HG03103 (cell line): ENCODE measurements at regions not wholly inside any gene's neighbourhood (a gene's known extent, or its start where the extent isn't known, plus 50 kb on each side); places are given as distances from the start of the nearest gene placed in this dataset.
A peak's percentile ranks its signal among the peaks of the same experiment; 100 is the strongest.

ENCODE experiments used
- ATAC-seq: cut with Tn5 transposase; IDR thresholded peaks from one replicate; pipeline ENCODE4 v1.9.1; 2021; ENCODE audit warnings: low read depth; ENCODE audit not compliant: unreplicated experiment

- no peak for ATAC-seq
Measured at GRCh38 chr7:30212701-30213111, 71.7 kb upstream of the ZNRF2 start.

GRCh38 chr7:30213637-30214036 is 70.8 kb upstream of the ZNRF2 start:
- no peak for ATAC-seq

GRCh38 chr7:30214651-30215137 is 69.7 kb upstream of the ZNRF2 start:
- no peak for ATAC-seq

DNA sequence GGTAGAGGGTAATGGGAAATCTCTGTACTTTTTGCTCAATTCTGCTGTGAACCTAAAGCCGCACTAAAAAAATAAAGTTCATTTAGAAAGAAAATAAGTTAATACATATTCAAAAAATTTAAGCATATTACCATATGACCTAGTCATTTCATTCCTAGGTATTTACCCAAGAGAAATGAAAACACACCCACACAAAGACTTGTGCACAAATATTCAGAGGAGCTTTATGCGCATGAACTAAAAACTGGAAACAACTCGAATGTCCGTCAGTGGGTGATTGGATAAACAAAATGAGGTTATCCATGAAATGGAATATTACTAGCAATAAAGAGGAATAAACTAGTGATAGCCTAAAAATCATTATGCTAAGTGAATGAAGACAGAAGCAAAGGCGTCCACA is 62.6 kb upstream of the ZNRF2 start:
- no peak for ATAC-seq

DNA sequence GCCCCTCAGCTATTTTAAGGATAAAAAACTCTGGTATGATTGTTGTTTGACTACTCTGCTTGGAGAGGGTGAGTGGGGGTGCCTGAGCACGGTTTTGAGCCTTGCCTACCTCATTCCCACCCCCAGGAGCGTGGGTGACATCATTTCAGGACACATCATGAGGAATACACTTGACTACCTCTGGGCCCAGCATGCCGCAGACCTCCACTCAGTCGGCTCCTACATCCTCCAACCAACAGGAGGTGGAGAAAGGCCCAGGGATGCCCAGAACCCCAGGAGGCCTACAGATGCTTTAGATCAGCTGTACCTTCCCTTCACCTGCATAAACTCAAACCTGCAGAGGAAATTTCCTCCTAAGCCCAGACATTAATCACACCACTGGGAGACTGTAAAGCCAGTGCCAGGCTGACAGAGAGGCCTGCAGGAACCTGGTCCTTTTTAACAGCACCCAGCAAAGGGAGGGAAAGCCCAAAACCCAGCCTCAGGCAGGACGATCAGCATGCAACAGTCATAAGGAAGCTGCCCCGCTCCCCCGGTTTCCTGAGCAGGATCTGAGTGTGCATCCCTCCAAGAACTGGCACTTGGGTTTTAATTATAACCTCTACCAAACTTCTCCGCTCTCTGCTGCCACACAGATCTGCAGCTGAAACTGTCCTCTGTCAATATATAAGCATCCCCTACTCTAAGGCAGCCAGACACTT is 61.7 kb upstream of the ZNRF2 start:
- ATAC-seq: no peak

- ATAC-seq: no peak
Measured at GRCh38 chr7:30223896-30224295, 60.5 kb upstream of the ZNRF2 start.

DNA sequence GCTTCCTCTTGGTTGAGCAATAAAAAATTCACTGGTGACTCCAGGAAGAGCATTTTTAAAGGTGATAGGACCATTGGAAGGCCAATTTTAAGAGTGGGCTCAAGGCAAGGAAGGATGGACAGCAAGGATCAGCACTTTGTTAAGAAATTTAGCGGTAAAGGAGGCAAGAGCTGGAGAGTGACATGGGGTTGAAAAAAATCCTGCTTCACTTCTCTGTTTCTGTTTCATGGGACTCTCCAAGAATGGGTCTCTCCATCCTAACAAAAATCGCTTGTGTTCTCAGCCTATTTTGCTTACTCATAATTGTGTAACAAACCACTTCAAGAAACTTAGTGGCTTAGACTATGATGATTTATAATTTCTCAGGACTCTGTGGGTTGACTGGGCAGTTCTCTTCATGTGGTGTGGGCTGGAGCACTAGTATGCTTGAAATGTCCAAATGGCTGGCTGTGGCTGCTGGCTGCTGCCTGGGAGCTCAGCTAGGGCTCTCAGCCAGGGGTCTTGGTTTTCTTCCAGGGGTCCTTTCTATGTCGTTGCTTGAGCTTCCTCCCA is 59.8 kb upstream of the ZNRF2 start:
- no peak for ATAC-seq

DNA sequence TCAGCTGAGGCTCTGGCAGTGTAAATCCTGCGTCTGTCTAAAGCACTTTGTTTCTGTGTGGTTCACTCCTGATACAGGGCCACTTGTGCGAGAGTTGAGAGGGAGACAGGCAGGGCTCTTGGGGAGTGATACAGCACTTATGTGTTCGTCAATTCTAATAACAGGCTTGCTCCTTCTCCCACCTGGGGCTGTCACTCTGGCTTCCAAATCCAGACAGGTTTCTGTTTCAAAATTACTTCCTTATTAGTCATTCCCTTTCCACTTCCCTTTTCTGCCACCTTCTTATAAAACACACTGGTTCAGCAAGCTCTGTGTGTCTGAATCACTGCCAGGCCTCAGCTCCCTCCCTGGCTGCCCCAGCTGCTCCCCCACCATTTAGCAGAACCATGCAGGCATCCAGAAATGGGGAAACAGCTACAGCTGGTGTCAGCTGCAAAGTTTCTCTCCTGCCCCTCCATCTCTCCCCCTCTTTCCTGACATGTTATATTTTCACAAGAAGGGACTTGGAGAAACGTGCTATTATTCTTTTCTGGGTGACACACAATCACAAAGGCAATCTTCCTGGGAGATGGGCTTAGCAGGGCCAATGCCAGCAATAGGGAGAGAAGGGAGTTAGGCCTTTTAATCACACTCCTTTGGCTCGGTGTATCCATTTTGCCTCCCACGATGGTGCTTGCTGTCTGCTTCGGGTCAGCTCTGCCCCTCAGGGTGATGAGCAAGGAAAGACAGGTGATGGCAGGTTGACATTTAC is 58.4 kb upstream of the ZNRF2 start:
- ATAC-seq: peak; percentile 60

DNA sequence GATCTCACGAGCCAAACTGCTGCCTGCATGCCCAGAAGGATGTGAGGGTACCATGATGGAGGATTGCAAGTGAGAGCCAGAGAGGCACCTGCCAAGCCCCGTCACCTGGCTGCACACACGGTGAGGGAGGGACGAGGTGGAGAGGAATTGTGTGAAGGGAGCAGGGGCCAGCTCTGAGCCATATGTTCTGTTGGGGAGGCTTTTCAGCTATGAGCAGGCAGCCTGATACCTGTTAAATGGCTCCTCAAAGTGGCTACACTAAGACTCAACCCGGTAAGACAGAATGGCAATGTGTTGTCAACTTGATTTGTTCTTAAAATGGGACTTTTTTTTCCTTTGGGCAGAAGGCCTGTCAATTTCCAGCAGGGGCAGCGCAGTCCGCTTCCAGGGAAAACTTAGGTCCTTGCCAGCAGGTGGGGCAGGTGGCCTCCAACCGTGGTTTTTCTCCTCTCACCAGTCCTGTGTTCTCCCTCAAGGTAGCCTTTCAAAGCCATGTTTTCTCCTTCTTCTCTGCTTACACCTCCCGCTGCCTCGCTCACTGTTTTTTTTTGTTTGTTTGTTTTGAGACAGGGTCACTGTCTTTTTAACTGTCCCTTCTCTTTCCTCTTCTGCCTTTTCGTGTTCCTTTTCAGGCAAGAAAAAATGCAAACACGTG is 57.7 kb upstream of the ZNRF2 start:
- ATAC-seq: no peak

DNA sequence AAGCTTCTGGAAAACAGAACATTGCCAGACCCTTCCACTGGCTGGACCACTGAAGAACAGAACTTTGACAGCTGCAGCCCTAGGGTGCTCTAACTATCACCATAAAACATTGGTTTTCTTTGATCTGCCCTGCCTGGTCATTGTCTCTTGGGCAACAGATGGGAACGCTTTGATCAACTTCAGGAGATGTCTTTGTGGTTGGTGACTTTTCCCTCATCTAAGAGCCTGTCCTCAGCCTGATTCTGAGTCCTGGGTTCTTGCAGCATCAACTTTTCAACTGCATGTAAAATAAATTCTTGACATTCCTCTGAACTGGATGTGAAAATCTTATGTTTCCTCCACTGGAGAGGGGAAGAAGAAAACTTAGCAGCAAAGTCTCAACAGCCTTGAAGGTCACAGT is 53.1 kb upstream of the ZNRF2 start:
- ATAC-seq: no peak

GRCh38 chr7:30232391-30232790 is 52.0 kb upstream of the ZNRF2 start:
- ATAC-seq: no peak
